Thoracic aorta (tissue), 2 donors: ENCODE measurements at regions not wholly inside any gene's neighbourhood (a gene's known extent, or its start where the extent isn't known, plus 50 kb on each side); places are given as distances from the start of the nearest gene placed in this dataset.
"Not testable (repeated sequence)": the region's sequence is repeated elsewhere in the genome, so short reads cannot be mapped to it uniquely, and the experiment has no call there.

Experiments used
- ATAC-seq: fragments of 150-250 bp; one replicate; pipeline ENCODE4 v1.8.0; 2017; ENCODE audit warnings: low read depth; ENCODE audit not compliant: insufficient number of reproducible peaks, low FRiP score
- DNase-seq: peaks from one replicate; pipeline ENCODE4 v3.0.0-alpha.2; 2020; ENCODE audit warnings: low spot score
- H3K27ac ChIP-seq, 2 donors: fragments of 200-600 bp; sonication (generic); 1 replicate in 1 of 2; 2 replicates in 1 of 2; pipeline ENCODE4 v1.5.1; 2016; ENCODE audit warnings: mild to moderate bottlenecking in 2 of 2, moderate library complexity in 2 of 2
- H3K27me3 ChIP-seq: fragments of 200-600 bp; sonication (generic); replicated peaks from 2 replicates; pipeline ENCODE4 v1.6.0; 2016; ENCODE audit warnings: mild to moderate bottlenecking; ENCODE audit not compliant: insufficient read depth
- H3K36me3 ChIP-seq: fragments of 200-600 bp; sonication (generic); one replicate; pipeline ENCODE4 v1.5.1; 2016
- H3K4me1 ChIP-seq, 2 donors: fragments of 200-600 bp; sonication (generic); 1 replicate in 1 of 2; 2 replicates in 1 of 2; pipeline versions ENCODE4 v1.5.1 to v1.6.0; 2016; ENCODE audit warnings: low read depth in 2 of 2, mild to moderate bottlenecking in 1 of 2; ENCODE audit not compliant: control insufficient read depth in 1 of 2
- H3K4me3 ChIP-seq: fragments of 200-600 bp; sonication (generic); 2 replicates; pipeline ENCODE4 v1.5.1; 2016; ENCODE audit warnings: mild to moderate bottlenecking
- H3K9me3 ChIP-seq: fragments of 200-600 bp; sonication (generic); 2 replicates; pipeline ENCODE4 v1.5.1; 2016
- CTCF ChIP-seq: fragments of 200-600 bp; sonication (generic); IDR thresholded peaks from one replicate; pipeline ENCODE4 v1.5.1; 2019; ENCODE audit warnings: antibody characterized with exemption

- Histone ChIP-seq H3K27ac (no peak overlapping the region), H3K4me3 (no peak overlapping the region), H3K27me3 (no peaks in the 10 kb centered on the region), H3K36me3 (no peaks in the 10 kb centered on the region), H3K4me1 (peaks cover 0 to under 1% of the 10 kb centered on the region in 2 donors), H3K9me3 (no peaks in the 10 kb centered on the region)
- TF ChIP-seq CTCF, result no peak
- DNase-seq (no peak), ATAC-seq (no peak)
Measured at GRCh38 chr18:25473008-25473407, 121.0 kb upstream of the ZNF521 start.

- not testable (repeated sequence) for H3K36me3 ChIP-seq
Measured at GRCh38 chr18:25470756-25471524, 119.0 kb upstream of the ZNF521 start.

GRCh38 chr18:25470062-25470461 lies 118.1 kb upstream of the ZNF521 start:
- Histone ChIP-seq H3K27ac (no peak overlapping the region), H3K36me3 (no peaks in the 10 kb centered on the region)
- ATAC-seq, result no peak

More at GRCh38 chr18:25470756-25471524, 119.0 kb upstream of the ZNF521 start:
- not testable (repeated sequence) for H3K27me3 ChIP-seq, H3K4me3 ChIP-seq, DNase-seq, ATAC-seq, H3K9me3 ChIP-seq, H3K27ac ChIP-seq
- H3K4me1 ChIP-seq, result peaks cover 5 to 20% of the 10 kb centered on the region in 2 donors

GRCh38 chr18:25469489-25469888 lies 117.5 kb upstream of the ZNF521 start:
- ATAC-seq, result no peak
- H3K4me1 ChIP-seq, result peaks cover 5 to 23% of the 10 kb centered on the region in 2 donors

More at GRCh38 chr18:25470062-25470461, 118.1 kb upstream of the ZNF521 start:
- Histone ChIP-seq H3K4me1 (peaks cover 5 to 23% of the 10 kb centered on the region in 2 donors), H3K4me3 (no peak overlapping the region), H3K27me3 (no peaks in the 10 kb centered on the region), H3K9me3 (no peaks in the 10 kb centered on the region)
- no peak for DNase-seq
- no peak for TF ChIP-seq CTCF

GRCh38 chr18:25467226-25467987 lies 115.4 kb upstream of the ZNF521 start:
- Histone ChIP-seq H3K4me3 (peak overlapping the region; percentile 33), H3K9me3 (no peaks in the 10 kb centered on the region), H3K4me1 (peaks cover 5 to 23% of the 10 kb centered on the region in 2 donors), H3K27me3 (no peaks in the 10 kb centered on the region), H3K27ac (peak overlapping the region; percentile 69 to 76), H3K36me3 (no peaks in the 10 kb centered on the region)
- no peak for TF ChIP-seq CTCF
- peak; percentile 33 for ATAC-seq
- DNase-seq, result peak; percentile 32

More at GRCh38 chr18:25469489-25469888, 117.5 kb upstream of the ZNF521 start:
- TF ChIP-seq CTCF, result no peak
- H3K27ac ChIP-seq, result no peak overlapping the region
- no peaks in the 10 kb centered on the region for H3K27me3 ChIP-seq
- H3K9me3 ChIP-seq, result no peaks in the 10 kb centered on the region
- H3K4me3 ChIP-seq, result no peak overlapping the region
- H3K36me3 ChIP-seq, result no peaks in the 10 kb centered on the region
- DNase-seq, result no peak
